Gastrocnemius medialis (tissue), 4 donors: ENCODE measurements at regions not wholly inside any gene's neighbourhood (a gene's known extent, or its start where the extent isn't known, plus 50 kb on each side); places are given as distances from the start of the nearest gene placed in this dataset.

Experiments used
- CTCF ChIP-seq, 5 experiments: fragments of 450-650 bp in 3 of 5; fragments of 200-600 bp in 2 of 5; sonication (generic) in 2 of 5; IDR thresholded peaks in 4 of 5; conservative IDR thresholded peaks in 1 of 5; 1 replicate in 4 of 5; 2 replicates in 1 of 5; pipeline ENCODE4 v1.5.1; 2016 to 2019; ENCODE audit warnings: antibody characterized with exemption in 5 of 5, mild to moderate bottlenecking in 3 of 5, moderate library complexity in 3 of 5
- POLR2A ChIP-seq, 2 donors: fragments of 450-650 bp; IDR thresholded peaks; one replicate each; pipeline ENCODE4 v1.6.1; 2017; ENCODE audit warnings: antibody characterized with exemption in 2 of 2, mild to moderate bottlenecking in 2 of 2, moderate library complexity in 2 of 2

GRCh38 chr1:13922466-13923110 lies 222.6 kb downstream of the PRDM2 start:
- TF ChIP-seq CTCF (IDR thresholded peaks at IDR 0.05 in 4 of 5, conservative IDR thresholded peaks at IDR 0.05 in 1 of 5) (no peak), POLR2A (IDR thresholded peaks at IDR 0.05) (no peak)
